Prostate gland (tissue), 2 donors: ENCODE measurements at regions not wholly inside any gene's neighbourhood (a gene's known extent, or its start where the extent isn't known, plus 50 kb on each side); places are given as distances from the start of the nearest gene placed in this dataset.

ENCODE experiments used
- DNase-seq: peaks from one replicate; pipeline ENCODE4 v3.0.0-alpha.2; 2019; ENCODE audit warnings: low spot score
- H3K27ac ChIP-seq, 2 donors: fragments of 200-600 bp; sonication (generic); 2 replicates each; pipeline ENCODE4 v1.5.1; 2017 to 2019
- H3K27me3 ChIP-seq: fragments of 200-600 bp; sonication (generic); replicated peaks from 2 replicates; pipeline ENCODE4 v1.5.1; 2019; ENCODE audit not compliant: insufficient read depth
- H3K36me3 ChIP-seq, 2 donors: fragments of 200-600 bp; sonication (generic); 1 replicate in 1 of 2; 2 replicates in 1 of 2; pipeline versions ENCODE4 v1.5.1 to v1.8.1; 2017 to 2019
- H3K4me1 ChIP-seq: fragments of 200-600 bp; sonication (generic); replicated peaks from 2 replicates; pipeline ENCODE4 v1.5.1; 2019
- H3K4me3 ChIP-seq, 2 donors: fragments of 200-600 bp; sonication (generic); 2 replicates each; pipeline ENCODE4 v1.5.1; 2017 to 2019
- H3K9me3 ChIP-seq: fragments of 200-600 bp; sonication (generic); 2 replicates; pipeline ENCODE4 v1.5.1; 2017
- POLR2A ChIP-seq: fragments of 450-650 bp; IDR thresholded peaks from one replicate; pipeline ENCODE4 v1.6.1; 2016; ENCODE audit warnings: antibody characterized with exemption, mild to moderate bottlenecking
- POLR2AphosphoS5 ChIP-seq: sonication (generic); formaldehyde crosslinking; IDR thresholded peaks from one replicate; pipeline ENCODE4 v1.6.1; 2017; ENCODE audit warnings: antibody characterized with exemption
- WGBS: methylation state at CpG from one replicate; pipeline ENCODE4 v1.1.5; 2018; 5-methylcytosine and 5-hydroxymethylcytosine counted together
- intact Hi-C: fragments of 100-400 bp; cut with DNase I; formaldehyde crosslinking; loops from one replicate; pipeline ENCODE4 v1.14.2; 2022
- TF ChIP-seq, protein P1 (sequence below), 4 experiments: fragments of 200-600 bp in 2 of 4; fragments of 450-650 bp in 2 of 4; sonication (generic) in 2 of 4; IDR thresholded peaks; 1 replicate in 3 of 4; 2 replicates in 1 of 4; pipeline ENCODE4 v1.5.1; 2016 to 2019; ENCODE audit warnings: antibody characterized with exemption in 4 of 4, mild to moderate bottlenecking in 2 of 4, moderate library complexity in 2 of 4

DNA sequence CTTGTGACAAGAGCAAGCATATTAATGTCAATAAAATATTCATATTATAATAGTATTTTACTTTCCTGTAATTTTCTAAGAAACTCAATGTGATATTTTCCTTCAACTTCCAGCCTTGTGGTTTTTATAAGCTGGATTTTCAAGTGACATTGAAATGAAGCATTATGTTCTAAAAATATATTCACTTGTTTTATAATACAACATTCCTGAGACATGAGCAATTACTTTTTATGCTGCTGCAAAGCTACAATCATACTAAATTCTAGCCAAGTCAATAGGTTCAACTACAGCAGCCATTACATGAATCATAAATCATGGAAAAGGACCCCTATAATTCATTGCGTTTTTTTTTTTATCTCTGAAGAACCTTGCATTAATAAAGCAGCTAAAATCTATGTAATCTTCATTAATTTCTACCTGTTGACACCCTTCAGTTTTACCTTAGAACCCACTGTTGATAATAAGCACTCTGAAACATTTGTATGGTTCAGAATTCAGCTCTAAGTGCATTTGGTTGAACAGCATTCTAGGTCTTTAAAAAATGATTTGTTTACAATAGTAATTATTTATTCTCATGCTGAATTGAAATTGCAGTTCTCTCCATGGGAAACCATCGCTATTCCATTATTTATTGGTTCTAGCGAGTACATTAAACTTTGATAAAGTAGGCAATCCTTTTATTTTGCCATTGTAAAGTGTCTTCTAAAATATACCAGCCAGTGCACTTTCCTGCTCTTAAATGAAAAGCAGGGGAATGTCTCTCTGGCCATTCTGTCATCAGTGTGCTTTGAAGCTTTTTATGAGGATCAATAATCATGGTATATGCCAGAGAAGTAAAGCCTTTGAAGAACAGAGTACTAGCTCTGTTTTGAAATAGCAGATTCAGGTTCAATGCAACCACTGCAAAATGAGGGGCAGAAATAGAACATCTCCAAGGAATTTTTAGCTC is 132.6 kb downstream of the GNAT3 start:
- no peak for DNase-seq
- no peak for TF ChIP-seq POLR2A
- WGBS = 29% methylated on average over 3 of the region's 3 CpGs
- Histone ChIP-seq H3K27ac (no peak overlapping the region), H3K9me3 (no peaks in the 10 kb centered on the region), H3K4me1 (no peaks in the 10 kb centered on the region), H3K36me3 (no peaks in the 10 kb centered on the region), H3K27me3 (no peaks in the 10 kb centered on the region), H3K4me3 (no peak overlapping the region)
- intact Hi-C loops = no loop called here

DNA sequence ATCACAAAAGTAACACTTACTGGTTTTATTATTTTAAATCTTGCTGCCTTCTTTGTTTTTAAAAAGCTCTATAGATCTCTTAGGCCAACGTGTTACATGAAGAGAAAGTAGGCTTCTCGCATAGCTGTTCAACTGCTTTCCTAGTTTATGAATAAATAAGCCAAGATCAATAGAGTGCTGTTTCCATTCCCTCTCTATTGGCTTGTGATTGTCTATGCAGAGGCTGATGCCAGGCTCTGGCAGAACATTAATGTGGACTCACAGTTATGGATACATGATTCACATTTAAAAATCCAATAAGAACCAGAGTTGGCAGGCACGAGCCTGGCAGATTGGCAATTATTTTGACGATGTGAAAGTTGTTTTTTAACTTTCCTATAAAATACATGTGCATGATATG is 137.5 kb downstream of the GNAT3 start:
- Histone ChIP-seq H3K9me3 (no peaks in the 10 kb centered on the region), H3K4me1 (no peaks in the 10 kb centered on the region), H3K27me3 (no peaks in the 10 kb centered on the region), H3K4me3 (no peak overlapping the region), H3K27ac (no peak overlapping the region), H3K36me3 (no peaks in the 10 kb centered on the region)
- 66% methylated on average over 4 of the region's 4 CpGs for WGBS
- TF ChIP-seq POLR2AphosphoS5 = no peak
- no peak for TF ChIP-seq POLR2A
- TF ChIP-seq, protein P1, sequence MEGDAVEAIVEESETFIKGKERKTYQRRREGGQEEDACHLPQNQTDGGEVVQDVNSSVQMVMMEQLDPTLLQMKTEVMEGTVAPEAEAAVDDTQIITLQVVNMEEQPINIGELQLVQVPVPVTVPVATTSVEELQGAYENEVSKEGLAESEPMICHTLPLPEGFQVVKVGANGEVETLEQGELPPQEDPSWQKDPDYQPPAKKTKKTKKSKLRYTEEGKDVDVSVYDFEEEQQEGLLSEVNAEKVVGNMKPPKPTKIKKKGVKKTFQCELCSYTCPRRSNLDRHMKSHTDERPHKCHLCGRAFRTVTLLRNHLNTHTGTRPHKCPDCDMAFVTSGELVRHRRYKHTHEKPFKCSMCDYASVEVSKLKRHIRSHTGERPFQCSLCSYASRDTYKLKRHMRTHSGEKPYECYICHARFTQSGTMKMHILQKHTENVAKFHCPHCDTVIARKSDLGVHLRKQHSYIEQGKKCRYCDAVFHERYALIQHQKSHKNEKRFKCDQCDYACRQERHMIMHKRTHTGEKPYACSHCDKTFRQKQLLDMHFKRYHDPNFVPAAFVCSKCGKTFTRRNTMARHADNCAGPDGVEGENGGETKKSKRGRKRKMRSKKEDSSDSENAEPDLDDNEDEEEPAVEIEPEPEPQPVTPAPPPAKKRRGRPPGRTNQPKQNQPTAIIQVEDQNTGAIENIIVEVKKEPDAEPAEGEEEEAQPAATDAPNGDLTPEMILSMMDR (IDR thresholded peaks at IDR 0.05) = no peak
- no peak for DNase-seq
- intact Hi-C loops = no loop called here

DNA sequence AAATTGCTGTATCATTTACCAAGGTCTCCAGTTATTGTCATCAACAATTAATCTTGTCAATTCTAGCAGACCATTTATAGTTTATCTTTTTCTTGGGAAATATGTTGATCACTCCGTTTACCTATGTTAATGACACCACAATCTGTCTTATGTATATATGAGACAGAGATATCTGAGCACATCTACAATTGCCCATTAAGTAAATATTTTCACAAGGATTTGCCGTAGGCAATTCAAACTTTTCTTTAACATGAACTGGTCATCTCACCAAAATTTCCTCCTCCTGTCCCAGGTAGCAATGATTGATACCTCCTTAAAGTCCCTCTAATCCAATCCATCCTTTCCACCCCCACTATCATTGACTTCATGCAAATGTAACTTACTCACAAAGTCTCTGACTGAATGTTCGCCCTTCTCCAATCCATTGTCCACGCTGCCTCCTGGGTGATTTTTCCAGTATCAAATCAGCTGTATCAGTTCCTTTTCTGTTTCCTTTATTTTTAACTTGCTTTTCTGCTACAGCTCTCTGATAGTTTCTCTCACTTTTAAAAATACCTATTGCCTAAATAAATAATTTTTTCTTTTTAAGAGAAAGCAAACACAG is 138.3 kb downstream of the GNAT3 start:
- WGBS = 65% methylated on average over 4 of the region's 4 CpGs
- TF ChIP-seq, protein P1 (IDR thresholded peaks at IDR 0.05) = no peak
- TF ChIP-seq POLR2A (no peak), POLR2AphosphoS5 (no peak)
- H3K27me3 ChIP-seq = no peaks in the 10 kb centered on the region
- intact Hi-C loops = no loop called here
- H3K9me3 ChIP-seq = no peaks in the 10 kb centered on the region
- no peak overlapping the region for H3K4me3 ChIP-seq
- no peak for DNase-seq
- H3K36me3 ChIP-seq = no peaks in the 10 kb centered on the region
- no peak overlapping the region for H3K27ac ChIP-seq
- no peaks in the 10 kb centered on the region for H3K4me1 ChIP-seq

DNA sequence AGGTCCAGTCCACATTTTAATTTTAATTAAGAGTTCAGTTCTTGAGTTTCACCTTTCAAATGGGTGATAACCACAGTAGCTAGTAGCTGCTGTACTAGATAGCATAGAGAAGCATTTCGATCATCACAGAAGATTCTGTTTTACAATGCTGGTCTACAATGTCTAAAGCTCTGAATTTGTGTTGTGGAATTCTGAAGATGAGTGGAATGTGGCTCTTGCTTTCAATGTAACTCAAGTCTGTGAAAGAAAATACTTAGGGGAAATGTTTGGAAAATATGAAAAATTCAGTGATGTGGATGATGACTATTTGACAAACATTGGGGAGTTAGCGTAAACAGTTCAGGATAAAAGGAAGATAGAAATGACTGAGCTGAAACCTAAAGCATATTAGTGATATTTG is 139.4 kb downstream of the GNAT3 start:
- Histone ChIP-seq H3K27me3 (no peaks in the 10 kb centered on the region), H3K9me3 (no peaks in the 10 kb centered on the region), H3K36me3 (no peaks in the 10 kb centered on the region), H3K4me3 (no peak overlapping the region), H3K4me1 (no peaks in the 10 kb centered on the region), H3K27ac (no peak overlapping the region)
- WGBS = 72% methylated on average over 2 of the region's 2 CpGs
- intact Hi-C loops = no loop called here
- DNase-seq = no peak
- TF ChIP-seq POLR2AphosphoS5 = no peak
- TF ChIP-seq, protein P1 (IDR thresholded peaks at IDR 0.05) = no peak
- no peak for TF ChIP-seq POLR2A

DNA sequence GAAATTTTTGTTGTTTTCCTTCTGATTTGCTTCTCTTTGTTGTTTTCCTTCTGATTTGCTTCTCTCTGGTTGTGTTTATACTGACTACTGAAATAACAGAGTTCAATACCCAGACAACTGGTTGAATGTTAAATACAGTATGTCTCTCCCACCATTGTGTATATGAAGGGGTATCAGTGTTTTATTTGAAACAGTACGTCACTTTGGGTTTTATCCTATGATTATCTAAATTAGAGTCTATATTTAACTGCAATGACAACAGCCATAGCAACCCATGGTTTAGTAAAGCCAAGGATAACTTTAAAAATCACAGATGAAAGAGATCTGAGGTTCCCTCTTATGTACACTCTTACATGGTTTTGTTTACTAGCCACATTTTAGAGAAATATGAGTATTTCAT is 141.3 kb downstream of the GNAT3 start:
- H3K4me1 ChIP-seq = no peaks in the 10 kb centered on the region

More for the DNA sequence above, 141.3 kb downstream of the GNAT3 start:
- WGBS = 78% methylated on average over 1 of the region's 1 CpG
- Histone ChIP-seq H3K27ac (no peak overlapping the region), H3K9me3 (no peaks in the 10 kb centered on the region), H3K4me3 (no peak overlapping the region), H3K36me3 (no peaks in the 10 kb centered on the region), H3K27me3 (no peaks in the 10 kb centered on the region)
- intact Hi-C loops = no loop called here
- no peak for TF ChIP-seq POLR2AphosphoS5
- TF ChIP-seq, protein P1 (IDR thresholded peaks at IDR 0.05) = no peak
- TF ChIP-seq POLR2A = no peak
- DNase-seq = no peak
